ENCODE measurements at regions not wholly inside any gene's neighbourhood (a gene's known extent, or its start where the extent isn't known, plus 50 kb on each side); places are given as distances from the start of the nearest gene placed in this dataset.

- Histone ChIP-seq H3K27me3 (no peaks in the 10 kb centered on the region), H3K9me3 (ENCODE audit: low read depth) (no peaks in the 10 kb centered on the region), H3K4me3 (no peak overlapping the region), H3K36me3 (no peaks in the 10 kb centered on the region), H3K4me1 (ENCODE audit: low read depth) (no peaks in the 10 kb centered on the region), H3K27ac (no peak overlapping the region)
- TF ChIP-seq CTCF (IDR thresholded peaks at IDR 0.05; ENCODE audit: low read depth, low read length) = no peak
- no peak for DNase-seq (ENCODE audit: low read depth in 1 of 2, low spot score in 1 of 2)
Measured at GRCh38 chr2:145106293-145106692, 586.4 kb upstream of the ZEB2 start.

- H3K36me3 ChIP-seq = no peaks in the 10 kb centered on the region
- no peaks in the 10 kb centered on the region for H3K4me1 ChIP-seq (ENCODE audit: low read depth)
- H3K27me3 ChIP-seq = no peaks in the 10 kb centered on the region
- H3K4me3 ChIP-seq = no peak overlapping the region
- TF ChIP-seq CTCF (IDR thresholded peaks at IDR 0.05; ENCODE audit: low read depth, low read length) = no peak
- no peak overlapping the region for H3K27ac ChIP-seq
- no peak for DNase-seq (ENCODE audit: low read depth in 1 of 2, low spot score in 1 of 2)
- no peaks in the 10 kb centered on the region for H3K9me3 ChIP-seq (ENCODE audit: low read depth)
Measured at GRCh38 chr2:145102706-145103105, 582.8 kb upstream of the ZEB2 start.

GRCh38 chr2:145100301-145100700 is 580.4 kb upstream of the ZEB2 start:
- TF ChIP-seq CTCF (IDR thresholded peaks at IDR 0.05; ENCODE audit: low read depth, low read length) = no peak
- DNase-seq (ENCODE audit: low read depth in 1 of 2, low spot score in 1 of 2) = no peak
- H3K4me3 ChIP-seq = no peak overlapping the region
- no peaks in the 10 kb centered on the region for H3K9me3 ChIP-seq (ENCODE audit: low read depth)
- no peaks in the 10 kb centered on the region for H3K4me1 ChIP-seq (ENCODE audit: low read depth)
- H3K27ac ChIP-seq = no peak overlapping the region
- H3K27me3 ChIP-seq = no peaks in the 10 kb centered on the region
- H3K36me3 ChIP-seq = no peaks in the 10 kb centered on the region

GRCh38 chr2:145096582-145096981 is 576.7 kb upstream of the ZEB2 start:
- Histone ChIP-seq H3K4me1 (ENCODE audit: low read depth) (no peaks in the 10 kb centered on the region), H3K27me3 (no peaks in the 10 kb centered on the region), H3K36me3 (no peaks in the 10 kb centered on the region), H3K9me3 (ENCODE audit: low read depth) (no peaks in the 10 kb centered on the region), H3K4me3 (no peak overlapping the region), H3K27ac (no peak overlapping the region)
- no peak for TF ChIP-seq CTCF (IDR thresholded peaks at IDR 0.05; ENCODE audit: low read depth, low read length)
- DNase-seq (ENCODE audit: low read depth in 1 of 2, low spot score in 1 of 2) = peak in 1 of 2 donors; percentile 38

GRCh38 chr2:145095641-145096435 is 575.9 kb upstream of the ZEB2 start:
- Histone ChIP-seq H3K27ac (no peak overlapping the region), H3K4me1 (ENCODE audit: low read depth) (no peaks in the 10 kb centered on the region), H3K36me3 (no peaks in the 10 kb centered on the region), H3K9me3 (ENCODE audit: low read depth) (no peaks in the 10 kb centered on the region), H3K27me3 (no peaks in the 10 kb centered on the region), H3K4me3 (no peak overlapping the region)
- DNase-seq (ENCODE audit: low read depth in 1 of 2, low spot score in 1 of 2) = peak in 1 of 2 donors; percentile 72
- no peak for TF ChIP-seq CTCF (IDR thresholded peaks at IDR 0.05; ENCODE audit: low read depth, low read length)
